ENCODE measurements at regions not wholly inside any gene's neighbourhood (a gene's known extent, or its start where the extent isn't known, plus 50 kb on each side); places are given as distances from the start of the nearest gene placed in this dataset.

DNA sequence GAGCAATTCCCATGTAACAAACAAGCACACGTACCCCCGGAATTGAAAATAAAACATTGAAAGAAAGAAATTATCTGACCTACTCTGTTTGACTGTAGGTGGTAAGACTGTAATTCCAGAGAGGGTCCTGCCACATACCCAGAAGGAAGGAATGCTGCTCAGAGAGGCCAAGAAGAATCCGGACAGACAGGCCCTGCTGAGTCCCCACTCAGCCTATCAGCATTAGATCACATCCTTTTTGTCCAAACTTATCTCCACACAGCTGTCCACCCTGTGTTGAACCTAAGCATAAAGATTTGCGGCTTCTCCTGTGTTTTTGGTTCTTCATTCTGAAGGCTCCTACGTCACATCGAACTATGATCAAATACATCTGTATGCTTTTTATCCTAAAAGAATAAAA, 591.9 kb downstream of the QKI start:
- no peak for DNase-seq (ENCODE audit: low spot score in 2 of 2)
- Histone ChIP-seq H3K36me3 (no peaks in the 10 kb centered on the region), H3K27ac (no peak overlapping the region), H3K27me3 (no peaks in the 10 kb centered on the region), H3K4me1 (peaks cover 0 to 18% (median 0%) of the 10 kb centered on the region in 4 donors), H3K4me3 (no peak overlapping the region), H3K9me3 (no peaks in the 10 kb centered on the region)
- 94 to 96% methylated on average over 6 of the region's 6 CpGs for WGBS, 2 donors
- no peak for TF ChIP-seq EP300 (IDR thresholded peaks at IDR 0.05)

DNA sequence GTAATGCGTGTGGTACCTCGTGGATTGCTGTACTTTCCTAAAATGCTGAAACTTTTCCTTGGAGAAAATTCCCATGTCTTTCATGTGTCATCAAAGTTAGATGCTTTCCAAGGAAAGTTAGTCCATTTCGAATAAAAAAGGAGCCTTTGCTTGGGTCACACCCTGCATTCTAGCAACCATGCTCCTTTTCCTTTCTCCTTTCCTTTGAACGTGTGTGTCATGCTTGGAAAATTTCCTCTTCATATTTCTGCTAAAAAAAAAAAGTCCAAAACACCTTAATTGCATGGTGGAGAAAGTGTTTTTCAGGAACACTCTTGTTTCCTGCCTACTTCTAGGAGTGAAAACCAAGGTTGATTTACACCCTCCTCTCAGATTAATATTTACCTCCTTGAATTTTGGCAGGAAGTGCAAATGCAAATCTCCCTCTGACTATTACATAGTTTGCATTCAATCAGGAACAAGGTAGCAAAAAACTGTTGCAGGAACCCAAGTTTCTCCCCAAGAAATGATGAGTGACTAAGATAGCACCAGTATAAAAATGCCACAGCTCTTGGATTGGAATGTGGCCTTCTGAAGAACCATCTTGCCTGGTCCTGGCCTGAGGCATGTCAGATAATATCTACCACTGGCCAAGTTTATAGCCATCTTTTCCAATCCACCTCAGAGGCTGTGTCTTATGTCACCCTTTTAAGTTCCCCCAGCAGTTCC, 590.6 kb downstream of the QKI start:
- WGBS, 2 donors = 68% methylated on average over 4 of the region's 4 CpGs
- H3K27me3 ChIP-seq = no peaks in the 10 kb centered on the region
- H3K27ac ChIP-seq = no peak overlapping the region

GRCh38 chr6:164000276-164000675, 585.8 kb downstream of the QKI start:
- no peak for DNase-seq (ENCODE audit: low spot score in 2 of 2)
- no peak for TF ChIP-seq EP300 (IDR thresholded peaks at IDR 0.05)
- no peak for TF ChIP-seq POLR2A (IDR thresholded peaks at IDR 0.05)
- TF ChIP-seq, protein P1, sequence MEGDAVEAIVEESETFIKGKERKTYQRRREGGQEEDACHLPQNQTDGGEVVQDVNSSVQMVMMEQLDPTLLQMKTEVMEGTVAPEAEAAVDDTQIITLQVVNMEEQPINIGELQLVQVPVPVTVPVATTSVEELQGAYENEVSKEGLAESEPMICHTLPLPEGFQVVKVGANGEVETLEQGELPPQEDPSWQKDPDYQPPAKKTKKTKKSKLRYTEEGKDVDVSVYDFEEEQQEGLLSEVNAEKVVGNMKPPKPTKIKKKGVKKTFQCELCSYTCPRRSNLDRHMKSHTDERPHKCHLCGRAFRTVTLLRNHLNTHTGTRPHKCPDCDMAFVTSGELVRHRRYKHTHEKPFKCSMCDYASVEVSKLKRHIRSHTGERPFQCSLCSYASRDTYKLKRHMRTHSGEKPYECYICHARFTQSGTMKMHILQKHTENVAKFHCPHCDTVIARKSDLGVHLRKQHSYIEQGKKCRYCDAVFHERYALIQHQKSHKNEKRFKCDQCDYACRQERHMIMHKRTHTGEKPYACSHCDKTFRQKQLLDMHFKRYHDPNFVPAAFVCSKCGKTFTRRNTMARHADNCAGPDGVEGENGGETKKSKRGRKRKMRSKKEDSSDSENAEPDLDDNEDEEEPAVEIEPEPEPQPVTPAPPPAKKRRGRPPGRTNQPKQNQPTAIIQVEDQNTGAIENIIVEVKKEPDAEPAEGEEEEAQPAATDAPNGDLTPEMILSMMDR (IDR thresholded peaks at IDR 0.05) = no peak
- Histone ChIP-seq H3K36me3 (no peaks in the 10 kb centered on the region), H3K4me3 (no peak overlapping the region), H3K9me3 (no peaks in the 10 kb centered on the region), H3K27ac (no peak overlapping the region), H3K27me3 (no peaks in the 10 kb centered on the region), H3K4me1 (no peaks in the 10 kb centered on the region)
- 87 to 95% methylated on average over 4 of the region's 4 CpGs for WGBS, 2 donors

More for the DNA sequence above, 590.6 kb downstream of the QKI start:
- no peak for TF ChIP-seq EP300 (IDR thresholded peaks at IDR 0.05)
- TF ChIP-seq, protein P1 (IDR thresholded peaks at IDR 0.05) = no peak
- TF ChIP-seq POLR2A (IDR thresholded peaks at IDR 0.05) = no peak
- DNase-seq (ENCODE audit: low spot score in 2 of 2) = no peak
- Histone ChIP-seq H3K4me3 (no peak overlapping the region), H3K4me1 (peaks cover 0 to 6% (median 0%) of the 10 kb centered on the region in 4 donors), H3K9me3 (no peaks in the 10 kb centered on the region), H3K36me3 (no peaks in the 10 kb centered on the region)

DNA sequence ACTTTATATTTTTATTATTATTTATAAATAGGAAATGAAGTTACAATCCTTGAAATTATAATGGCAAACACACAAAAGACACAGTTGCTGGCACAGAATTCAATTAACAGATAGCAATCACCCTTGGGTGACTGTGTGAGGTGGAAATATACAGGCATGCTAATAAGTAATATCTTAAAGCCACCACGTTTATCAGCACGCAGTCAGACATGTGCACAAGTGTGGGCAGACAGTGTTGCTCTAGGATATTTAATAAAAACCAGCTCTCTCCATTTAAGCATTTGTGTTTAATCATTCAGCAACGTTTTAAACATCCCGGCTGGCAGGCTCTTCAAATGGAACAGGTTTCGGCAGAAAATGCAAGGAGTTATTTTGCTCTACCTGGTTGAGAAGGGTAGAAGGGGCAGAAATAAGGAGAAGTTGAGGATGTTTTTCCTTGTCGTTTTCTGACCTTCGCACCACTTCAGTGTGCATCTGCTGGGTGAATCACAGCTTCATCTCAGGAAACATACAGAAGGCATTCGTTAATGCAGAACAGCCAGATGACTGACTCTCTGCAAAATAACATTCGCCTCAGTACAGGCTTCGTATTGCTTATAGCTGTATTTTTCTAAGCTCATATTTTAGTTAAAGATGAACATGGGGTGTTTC, 585.1 kb downstream of the QKI start:
- Histone ChIP-seq H3K4me1 (no peaks in the 10 kb centered on the region), H3K36me3 (no peaks in the 10 kb centered on the region), H3K27me3 (no peaks in the 10 kb centered on the region), H3K9me3 (no peaks in the 10 kb centered on the region), H3K4me3 (no peak overlapping the region), H3K27ac (no peak overlapping the region)
- TF ChIP-seq, protein P1 (IDR thresholded peaks at IDR 0.05) = no peak
- TF ChIP-seq EP300 (IDR thresholded peaks at IDR 0.05) = no peak
- no peak for TF ChIP-seq POLR2A (IDR thresholded peaks at IDR 0.05)
- whole genome bisulfite sequencing, 2 donors = 77% methylated on average over 10 of the region's 10 CpGs
- DNase-seq (ENCODE audit: low spot score in 2 of 2) = no peak

- Histone ChIP-seq H3K36me3 (no peaks in the 10 kb centered on the region), H3K4me1 (no peaks in the 10 kb centered on the region), H3K27ac (no peak overlapping the region), H3K4me3 (no peak overlapping the region), H3K27me3 (no peaks in the 10 kb centered on the region), H3K9me3 (no peaks in the 10 kb centered on the region)
- WGBS, 2 donors = 79 to 90% methylated on average over 3 of the region's 3 CpGs
- no peak for DNase-seq (ENCODE audit: low spot score in 2 of 2)
- TF ChIP-seq, protein P1 (IDR thresholded peaks at IDR 0.05) = no peak
- no peak for TF ChIP-seq POLR2A (IDR thresholded peaks at IDR 0.05)
- TF ChIP-seq EP300 (IDR thresholded peaks at IDR 0.05) = no peak
Observed at GRCh38 chr6:163998496-163998895, 584.0 kb downstream of the QKI start.

Data from tibial nerve (tissue), 4 donors.